H1 (cell line): ENCODE measurements at regions not wholly inside any gene's neighbourhood (a gene's known extent, or its start where the extent isn't known, plus 50 kb on each side); places are given as distances from the start of the nearest gene placed in this dataset.

Source experiments
- KDM4A ChIP-seq: IDR thresholded peaks from one replicate; pipeline ENCODE4 v1.7.1; 2012; ENCODE audit warnings: low read depth, mild to moderate bottlenecking, moderate library complexity, low read length, inconsistent platforms; ENCODE audit not compliant: severe bottlenecking
- KDM5A ChIP-seq: fragments of 200-600 bp; IDR thresholded peaks from 2 replicates; pipeline ENCODE4 v1.7.1; 2012; ENCODE audit warnings: mild to moderate bottlenecking, low read length, inconsistent platforms, mixed read lengths
- RNF2 ChIP-seq: fragments of 200-900, 300-1000 bp; sonication (generic); IDR thresholded peaks from 2 replicates; pipeline ENCODE4 v1.7.1; 2016; ENCODE audit warnings: borderline replicate concordance, low read depth, mild to moderate bottlenecking, antibody characterized with exemption, low read length; ENCODE audit not compliant: poor library complexity, severe bottlenecking; ENCODE audit errors: missing control alignments
- SAP30 ChIP-seq: fragments of 300-600 bp; sonication (generic); IDR thresholded peaks from 2 replicates; pipeline ENCODE4 v1.7.1; 2012; ENCODE audit warnings: low read length, moderate library complexity, mild to moderate bottlenecking, inconsistent platforms; ENCODE audit not compliant: insufficient read depth, insufficient replicate concordance
- SIN3A ChIP-seq, 2 experiments: IDR thresholded peaks in 1 of 2; conservative IDR thresholded peaks in 1 of 2; 2 replicates each; pipeline ENCODE4 v1.6.1; 2011 to 2012; ENCODE audit warnings: low read length in 2 of 2, improper control_type of control experiment in 1 of 2, low read depth in 1 of 2, mild to moderate bottlenecking in 1 of 2
- TCF12 ChIP-seq: IDR thresholded peaks from 2 replicates; pipeline ENCODE4 v1.6.1; 2011; ENCODE audit warnings: low read depth, mild to moderate bottlenecking, low read length
- TF ChIP-seq, protein P1 (sequence below): fragments of 300-600 bp; sonication (generic); IDR thresholded peaks from 2 replicates; pipeline ENCODE4 v1.7.1; 2012; ENCODE audit warnings: low read length, moderate library complexity, mild to moderate bottlenecking, inconsistent platforms; ENCODE audit not compliant: insufficient replicate concordance
- TF ChIP-seq, protein P2 (sequence below), 3 experiments: IDR thresholded peaks; 1 replicate in 2 of 3; 2 replicates in 1 of 3; pipeline versions ENCODE4 v1.5.1 to v1.6.1; 2011; ENCODE audit warnings: low read length in 3 of 3, mild to moderate bottlenecking in 3 of 3, inconsistent platforms in 2 of 3, low read depth in 1 of 3, moderate library complexity in 1 of 3; ENCODE audit not compliant: insufficient read depth in 1 of 3; ENCODE audit errors: control extremely low read depth in 1 of 3

DNA sequence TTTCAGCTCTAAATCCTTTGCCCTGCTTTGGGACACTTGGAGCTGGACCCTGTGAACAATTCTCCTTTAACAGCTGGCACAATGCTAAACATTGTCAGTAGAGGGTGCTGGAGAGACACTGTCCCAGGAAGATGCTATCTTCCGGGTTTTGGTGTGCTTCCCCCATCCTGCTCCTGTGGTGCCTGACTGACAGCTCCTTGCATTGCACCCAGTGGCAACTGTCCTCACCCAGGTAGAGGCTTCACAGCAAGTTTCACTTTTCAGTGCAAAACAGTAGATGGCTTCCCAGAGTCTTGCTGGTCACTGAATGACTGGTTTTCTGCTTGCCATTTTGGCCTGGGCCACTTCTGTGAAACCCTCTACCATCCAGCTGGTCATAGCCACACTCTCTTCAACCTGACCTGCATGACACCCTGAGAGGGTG, 77.3 kb downstream of the CDC14C start (continued):
- TF ChIP-seq KDM5A (no peak), KDM4A (no peak), RNF2 (no peak), TCF12 (0 out of 2 replicates have a peak, but pooled peaks have one; percentile 40), SIN3A (conservative IDR thresholded peaks at IDR 0.05 in 1 of 2, IDR thresholded peaks at IDR 0.05 in 1 of 2; ENCODE audit: low read depth in 1 of 2, low read length in 2 of 2) (0 out of 4 replicates have a peak, but pooled peaks of 1 of the 2 experiments have one; percentile 36), SAP30 (no peak)
- TF ChIP-seq, protein P1, sequence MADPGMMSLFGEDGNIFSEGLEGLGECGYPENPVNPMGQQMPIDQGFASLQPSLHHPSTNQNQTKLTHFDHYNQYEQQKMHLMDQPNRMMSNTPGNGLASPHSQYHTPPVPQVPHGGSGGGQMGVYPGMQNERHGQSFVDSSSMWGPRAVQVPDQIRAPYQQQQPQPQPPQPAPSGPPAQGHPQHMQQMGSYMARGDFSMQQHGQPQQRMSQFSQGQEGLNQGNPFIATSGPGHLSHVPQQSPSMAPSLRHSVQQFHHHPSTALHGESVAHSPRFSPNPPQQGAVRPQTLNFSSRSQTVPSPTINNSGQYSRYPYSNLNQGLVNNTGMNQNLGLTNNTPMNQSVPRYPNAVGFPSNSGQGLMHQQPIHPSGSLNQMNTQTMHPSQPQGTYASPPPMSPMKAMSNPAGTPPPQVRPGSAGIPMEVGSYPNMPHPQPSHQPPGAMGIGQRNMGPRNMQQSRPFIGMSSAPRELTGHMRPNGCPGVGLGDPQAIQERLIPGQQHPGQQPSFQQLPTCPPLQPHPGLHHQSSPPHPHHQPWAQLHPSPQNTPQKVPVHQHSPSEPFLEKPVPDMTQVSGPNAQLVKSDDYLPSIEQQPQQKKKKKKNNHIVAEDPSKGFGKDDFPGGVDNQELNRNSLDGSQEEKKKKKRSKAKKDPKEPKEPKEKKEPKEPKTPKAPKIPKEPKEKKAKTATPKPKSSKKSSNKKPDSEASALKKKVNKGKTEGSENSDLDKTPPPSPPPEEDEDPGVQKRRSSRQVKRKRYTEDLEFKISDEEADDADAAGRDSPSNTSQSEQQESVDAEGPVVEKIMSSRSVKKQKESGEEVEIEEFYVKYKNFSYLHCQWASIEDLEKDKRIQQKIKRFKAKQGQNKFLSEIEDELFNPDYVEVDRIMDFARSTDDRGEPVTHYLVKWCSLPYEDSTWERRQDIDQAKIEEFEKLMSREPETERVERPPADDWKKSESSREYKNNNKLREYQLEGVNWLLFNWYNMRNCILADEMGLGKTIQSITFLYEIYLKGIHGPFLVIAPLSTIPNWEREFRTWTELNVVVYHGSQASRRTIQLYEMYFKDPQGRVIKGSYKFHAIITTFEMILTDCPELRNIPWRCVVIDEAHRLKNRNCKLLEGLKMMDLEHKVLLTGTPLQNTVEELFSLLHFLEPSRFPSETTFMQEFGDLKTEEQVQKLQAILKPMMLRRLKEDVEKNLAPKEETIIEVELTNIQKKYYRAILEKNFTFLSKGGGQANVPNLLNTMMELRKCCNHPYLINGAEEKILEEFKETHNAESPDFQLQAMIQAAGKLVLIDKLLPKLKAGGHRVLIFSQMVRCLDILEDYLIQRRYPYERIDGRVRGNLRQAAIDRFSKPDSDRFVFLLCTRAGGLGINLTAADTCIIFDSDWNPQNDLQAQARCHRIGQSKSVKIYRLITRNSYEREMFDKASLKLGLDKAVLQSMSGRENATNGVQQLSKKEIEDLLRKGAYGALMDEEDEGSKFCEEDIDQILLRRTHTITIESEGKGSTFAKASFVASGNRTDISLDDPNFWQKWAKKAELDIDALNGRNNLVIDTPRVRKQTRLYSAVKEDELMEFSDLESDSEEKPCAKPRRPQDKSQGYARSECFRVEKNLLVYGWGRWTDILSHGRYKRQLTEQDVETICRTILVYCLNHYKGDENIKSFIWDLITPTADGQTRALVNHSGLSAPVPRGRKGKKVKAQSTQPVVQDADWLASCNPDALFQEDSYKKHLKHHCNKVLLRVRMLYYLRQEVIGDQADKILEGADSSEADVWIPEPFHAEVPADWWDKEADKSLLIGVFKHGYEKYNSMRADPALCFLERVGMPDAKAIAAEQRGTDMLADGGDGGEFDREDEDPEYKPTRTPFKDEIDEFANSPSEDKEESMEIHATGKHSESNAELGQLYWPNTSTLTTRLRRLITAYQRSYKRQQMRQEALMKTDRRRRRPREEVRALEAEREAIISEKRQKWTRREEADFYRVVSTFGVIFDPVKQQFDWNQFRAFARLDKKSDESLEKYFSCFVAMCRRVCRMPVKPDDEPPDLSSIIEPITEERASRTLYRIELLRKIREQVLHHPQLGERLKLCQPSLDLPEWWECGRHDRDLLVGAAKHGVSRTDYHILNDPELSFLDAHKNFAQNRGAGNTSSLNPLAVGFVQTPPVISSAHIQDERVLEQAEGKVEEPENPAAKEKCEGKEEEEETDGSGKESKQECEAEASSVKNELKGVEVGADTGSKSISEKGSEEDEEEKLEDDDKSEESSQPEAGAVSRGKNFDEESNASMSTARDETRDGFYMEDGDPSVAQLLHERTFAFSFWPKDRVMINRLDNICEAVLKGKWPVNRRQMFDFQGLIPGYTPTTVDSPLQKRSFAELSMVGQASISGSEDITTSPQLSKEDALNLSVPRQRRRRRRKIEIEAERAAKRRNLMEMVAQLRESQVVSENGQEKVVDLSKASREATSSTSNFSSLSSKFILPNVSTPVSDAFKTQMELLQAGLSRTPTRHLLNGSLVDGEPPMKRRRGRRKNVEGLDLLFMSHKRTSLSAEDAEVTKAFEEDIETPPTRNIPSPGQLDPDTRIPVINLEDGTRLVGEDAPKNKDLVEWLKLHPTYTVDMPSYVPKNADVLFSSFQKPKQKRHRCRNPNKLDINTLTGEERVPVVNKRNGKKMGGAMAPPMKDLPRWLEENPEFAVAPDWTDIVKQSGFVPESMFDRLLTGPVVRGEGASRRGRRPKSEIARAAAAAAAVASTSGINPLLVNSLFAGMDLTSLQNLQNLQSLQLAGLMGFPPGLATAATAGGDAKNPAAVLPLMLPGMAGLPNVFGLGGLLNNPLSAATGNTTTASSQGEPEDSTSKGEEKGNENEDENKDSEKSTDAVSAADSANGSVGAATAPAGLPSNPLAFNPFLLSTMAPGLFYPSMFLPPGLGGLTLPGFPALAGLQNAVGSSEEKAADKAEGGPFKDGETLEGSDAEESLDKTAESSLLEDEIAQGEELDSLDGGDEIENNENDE = no peak
- TF ChIP-seq, protein P2, sequence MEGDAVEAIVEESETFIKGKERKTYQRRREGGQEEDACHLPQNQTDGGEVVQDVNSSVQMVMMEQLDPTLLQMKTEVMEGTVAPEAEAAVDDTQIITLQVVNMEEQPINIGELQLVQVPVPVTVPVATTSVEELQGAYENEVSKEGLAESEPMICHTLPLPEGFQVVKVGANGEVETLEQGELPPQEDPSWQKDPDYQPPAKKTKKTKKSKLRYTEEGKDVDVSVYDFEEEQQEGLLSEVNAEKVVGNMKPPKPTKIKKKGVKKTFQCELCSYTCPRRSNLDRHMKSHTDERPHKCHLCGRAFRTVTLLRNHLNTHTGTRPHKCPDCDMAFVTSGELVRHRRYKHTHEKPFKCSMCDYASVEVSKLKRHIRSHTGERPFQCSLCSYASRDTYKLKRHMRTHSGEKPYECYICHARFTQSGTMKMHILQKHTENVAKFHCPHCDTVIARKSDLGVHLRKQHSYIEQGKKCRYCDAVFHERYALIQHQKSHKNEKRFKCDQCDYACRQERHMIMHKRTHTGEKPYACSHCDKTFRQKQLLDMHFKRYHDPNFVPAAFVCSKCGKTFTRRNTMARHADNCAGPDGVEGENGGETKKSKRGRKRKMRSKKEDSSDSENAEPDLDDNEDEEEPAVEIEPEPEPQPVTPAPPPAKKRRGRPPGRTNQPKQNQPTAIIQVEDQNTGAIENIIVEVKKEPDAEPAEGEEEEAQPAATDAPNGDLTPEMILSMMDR (IDR thresholded peaks at IDR 0.05; ENCODE audit: control extremely low read depth in 1 of 3, insufficient read depth in 1 of 3, low read depth in 1 of 3, low read length in 3 of 3) = peak; percentile 61 to 95 (median 89)
